ENCODE measurements at regions not wholly inside any gene's neighbourhood (a gene's known extent, or its start where the extent isn't known, plus 50 kb on each side); places are given as distances from the start of the nearest gene placed in this dataset.
"Not testable (repeated sequence)": the region's sequence is repeated elsewhere in the genome, so short reads cannot be mapped to it uniquely, and the experiment has no call there.

DNA sequence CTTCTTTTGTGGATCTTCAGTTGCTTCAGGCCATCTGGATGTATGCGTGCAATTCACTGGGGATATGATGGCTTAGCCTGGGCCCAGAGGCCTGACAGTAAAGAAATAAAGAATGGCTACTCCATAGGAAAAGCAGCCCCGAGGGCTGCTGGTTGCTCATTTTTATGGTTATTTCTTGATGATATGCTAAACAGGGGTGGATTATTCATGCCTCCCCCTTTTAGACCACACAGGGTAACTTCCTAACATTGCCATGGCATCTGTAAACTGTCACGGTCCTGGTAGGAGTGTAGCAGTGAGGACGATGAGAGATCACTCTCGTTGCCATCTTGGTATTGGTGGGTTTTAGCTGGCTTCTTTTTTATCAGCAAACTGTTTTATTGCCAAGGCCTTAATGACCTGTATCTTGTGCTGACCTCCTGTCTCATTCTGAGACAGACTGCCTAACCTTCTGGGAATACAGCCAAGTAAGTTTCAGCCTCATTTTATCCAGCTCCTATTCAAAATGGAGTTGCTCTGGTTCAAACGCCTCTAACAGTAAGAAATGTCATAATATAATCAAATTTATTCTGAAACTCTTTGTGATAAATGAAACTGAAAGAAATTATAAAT lies 60.5 kb downstream of the DSEL start:
- no peak for DNase-seq

DNA sequence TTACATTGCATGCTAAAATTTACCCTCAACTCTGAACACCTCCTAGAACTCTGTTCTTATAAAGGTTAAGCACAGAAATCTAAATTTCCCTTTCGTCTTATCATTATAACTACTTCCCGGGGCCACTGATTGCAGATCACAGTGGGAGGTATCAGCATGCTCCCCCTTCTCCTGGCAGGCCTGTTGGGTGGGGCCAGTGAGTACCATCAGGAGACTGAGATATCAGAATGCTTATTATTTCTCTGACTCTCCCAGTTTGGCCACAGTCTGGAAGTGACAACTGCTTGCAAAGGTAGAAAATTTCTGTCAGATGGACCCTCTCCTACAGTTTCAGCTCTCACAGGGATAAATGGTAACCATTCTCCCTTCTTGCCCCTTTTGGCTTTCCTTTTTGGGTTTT lies 62.6 kb downstream of the DSEL start:
- no peak for DNase-seq

DNA sequence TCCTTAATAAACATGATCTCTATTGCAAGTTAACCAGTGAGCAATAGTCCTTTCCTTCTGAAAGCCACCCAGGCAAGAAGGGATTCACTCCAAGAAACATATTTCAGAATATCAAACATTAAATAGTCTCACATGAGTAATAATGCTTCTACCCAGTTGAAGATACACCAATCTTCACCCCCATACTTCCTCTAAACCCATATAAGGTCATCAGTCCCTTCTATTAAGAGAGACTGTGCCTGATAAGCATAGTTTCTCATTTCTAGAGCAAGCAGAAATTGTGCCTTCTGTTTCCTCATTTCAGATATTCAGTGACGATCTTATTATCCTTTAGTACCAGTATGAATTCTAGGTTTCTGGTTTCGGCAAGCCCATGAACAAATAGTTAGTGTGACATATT lies 64.6 kb downstream of the DSEL start:
- no peak for DNase-seq

DNA sequence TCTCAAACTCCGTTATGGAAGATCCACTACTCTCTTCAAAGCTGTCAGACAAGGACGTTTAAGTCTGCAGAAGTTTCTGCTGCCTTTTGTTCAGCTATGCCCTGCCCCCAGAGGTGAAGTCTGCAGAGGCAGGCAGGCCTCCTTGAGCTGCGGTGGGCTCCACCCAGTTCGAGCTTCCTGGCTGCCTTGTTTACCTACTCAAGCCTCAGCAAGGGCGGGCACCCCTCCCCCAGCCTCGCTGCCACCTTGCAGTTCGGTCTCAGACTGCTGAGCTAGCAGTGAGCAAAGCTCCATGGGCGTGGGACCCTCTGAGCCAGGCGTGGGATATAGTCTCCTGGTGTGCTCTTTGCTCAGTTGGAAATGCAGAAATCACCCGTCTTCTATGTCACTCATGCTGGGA lies 65.4 kb downstream of the DSEL start:
- not testable (repeated sequence) for DNase-seq

DNA sequence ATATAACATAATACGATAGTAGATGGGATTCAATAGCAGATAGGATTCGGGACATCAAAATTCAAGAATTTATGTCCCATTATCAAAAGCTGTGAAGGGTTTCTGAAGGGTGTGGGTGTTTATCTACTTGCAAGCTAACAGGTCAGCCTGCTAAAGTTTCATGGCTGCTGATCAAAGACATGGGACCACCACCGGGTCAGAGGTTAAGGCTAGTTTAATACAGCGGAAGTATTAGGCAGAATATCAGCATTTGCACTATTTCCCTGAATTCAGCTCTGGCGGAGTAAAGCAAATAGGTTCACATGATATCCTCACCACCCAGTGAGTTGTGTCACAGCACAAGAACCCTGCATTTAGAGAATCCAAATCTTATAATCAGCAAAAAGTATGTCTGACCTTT lies 82.5 kb downstream of the DSEL start:
- no peak for DNase-seq

DNA sequence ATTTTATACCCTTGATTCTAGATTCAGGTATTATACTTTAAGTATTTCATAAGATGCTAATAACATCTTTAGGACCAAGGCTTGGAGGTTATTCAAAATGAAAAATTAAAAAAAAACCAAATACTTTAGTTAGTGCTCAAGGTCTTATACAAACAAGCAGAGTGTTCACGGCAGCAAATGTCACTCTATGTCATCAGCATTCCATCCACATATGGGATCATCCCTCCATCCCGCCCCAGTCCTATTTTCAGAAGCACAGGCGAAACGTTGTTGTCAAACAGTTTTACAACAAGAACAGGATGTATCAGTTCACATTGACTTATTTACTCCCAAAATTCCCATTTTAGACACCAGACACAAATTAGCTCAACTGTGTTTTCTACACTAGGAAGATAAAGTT lies 83.7 kb downstream of the DSEL start:
- DNase-seq: no peak

DNA sequence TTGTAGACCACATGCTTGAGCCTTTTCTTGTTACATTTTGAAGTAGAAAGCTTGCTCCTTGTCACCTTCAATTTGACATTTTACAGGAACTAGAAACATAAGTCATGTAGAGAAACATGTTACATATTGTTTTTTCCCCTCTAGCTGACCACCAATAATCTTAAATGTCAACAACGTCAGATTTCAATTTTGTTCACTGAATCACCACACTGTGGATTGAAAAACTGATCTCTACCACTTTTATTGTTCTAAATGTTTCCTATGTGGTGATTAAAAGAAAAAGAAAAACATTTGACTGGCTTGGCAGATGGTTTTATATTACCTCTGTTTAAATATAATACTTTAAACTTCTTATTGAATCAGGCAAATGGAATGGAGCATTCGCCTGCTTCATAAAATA lies 87.7 kb downstream of the DSEL start:
- no peak for DNase-seq

DNA sequence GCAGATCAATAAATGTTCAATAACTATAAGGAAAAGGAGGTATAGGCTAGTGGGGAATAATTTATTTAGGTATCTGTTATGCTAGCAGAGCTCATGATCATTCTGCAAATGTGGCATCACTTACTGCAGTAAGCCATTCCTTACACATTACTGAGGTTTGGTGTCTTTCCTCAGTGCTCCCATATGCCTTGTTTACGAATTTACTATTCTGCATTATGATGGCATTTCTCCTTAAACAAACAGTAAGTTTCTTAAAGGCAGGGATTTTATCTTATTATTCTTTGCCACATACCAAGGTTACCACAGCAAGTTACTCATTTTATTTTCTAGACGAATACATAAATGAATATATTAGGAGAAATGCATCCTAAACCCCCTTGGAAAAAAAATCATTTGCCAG lies 88.4 kb downstream of the DSEL start:
- DNase-seq: no peak

DNA sequence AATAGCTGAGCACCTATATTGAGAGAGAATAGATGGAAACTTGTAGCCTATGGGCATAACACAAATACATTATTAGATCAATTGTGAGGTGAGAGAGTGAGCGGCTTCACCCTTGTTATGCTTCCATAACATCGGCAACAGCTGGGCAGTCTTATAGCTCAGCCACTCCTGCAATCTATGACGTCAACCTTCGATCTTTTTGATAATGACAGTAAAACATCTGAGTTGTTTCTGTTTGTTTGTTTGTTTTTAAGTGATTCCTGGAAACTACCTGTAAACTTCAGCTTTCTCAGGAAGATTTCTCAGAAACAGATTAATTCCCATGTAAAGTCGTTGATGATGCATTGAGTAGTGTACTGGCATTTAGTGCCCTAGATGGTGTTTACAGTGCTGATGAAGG lies 90.0 kb downstream of the DSEL start:
- DNase-seq: no peak

DNA sequence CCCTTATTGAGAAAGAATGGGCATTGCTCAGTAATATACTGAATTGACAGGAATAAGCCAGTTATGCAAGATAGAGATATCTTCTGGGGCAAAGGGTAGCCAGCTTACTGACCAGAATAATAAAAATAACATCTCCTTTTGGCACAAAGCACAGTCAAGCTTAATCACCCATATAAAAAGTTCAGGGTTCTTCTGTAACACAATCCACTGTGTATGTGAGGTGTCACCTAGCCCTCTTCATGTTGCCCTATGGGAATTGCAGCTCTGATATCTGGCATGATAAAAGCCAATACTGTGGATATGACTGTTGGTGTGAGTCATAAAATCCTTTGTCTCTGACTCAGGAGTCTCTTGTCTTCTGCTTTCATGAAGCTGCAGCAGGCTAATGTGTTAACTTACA lies 90.8 kb downstream of the DSEL start:
- no peak for DNase-seq

DNA sequence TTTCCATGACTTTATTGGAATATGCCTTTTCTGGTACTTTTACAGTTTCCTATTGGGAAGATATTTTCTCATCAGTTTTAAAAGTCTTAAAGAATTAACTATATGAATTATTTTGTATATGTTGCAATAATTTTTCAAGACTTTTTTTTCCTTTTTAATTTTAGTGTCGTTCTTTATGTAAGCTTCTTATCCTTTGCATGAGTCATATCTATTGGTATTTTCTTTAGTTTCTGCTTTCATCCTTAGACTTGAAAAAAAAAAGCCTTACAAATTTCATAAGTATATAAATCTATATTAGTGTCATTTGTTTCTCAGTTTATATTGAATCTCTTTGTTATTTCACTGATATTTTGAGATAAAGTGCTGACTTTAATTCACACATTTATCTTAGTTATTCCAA lies 94.9 kb downstream of the DSEL start:
- no peak for DNase-seq

DNA sequence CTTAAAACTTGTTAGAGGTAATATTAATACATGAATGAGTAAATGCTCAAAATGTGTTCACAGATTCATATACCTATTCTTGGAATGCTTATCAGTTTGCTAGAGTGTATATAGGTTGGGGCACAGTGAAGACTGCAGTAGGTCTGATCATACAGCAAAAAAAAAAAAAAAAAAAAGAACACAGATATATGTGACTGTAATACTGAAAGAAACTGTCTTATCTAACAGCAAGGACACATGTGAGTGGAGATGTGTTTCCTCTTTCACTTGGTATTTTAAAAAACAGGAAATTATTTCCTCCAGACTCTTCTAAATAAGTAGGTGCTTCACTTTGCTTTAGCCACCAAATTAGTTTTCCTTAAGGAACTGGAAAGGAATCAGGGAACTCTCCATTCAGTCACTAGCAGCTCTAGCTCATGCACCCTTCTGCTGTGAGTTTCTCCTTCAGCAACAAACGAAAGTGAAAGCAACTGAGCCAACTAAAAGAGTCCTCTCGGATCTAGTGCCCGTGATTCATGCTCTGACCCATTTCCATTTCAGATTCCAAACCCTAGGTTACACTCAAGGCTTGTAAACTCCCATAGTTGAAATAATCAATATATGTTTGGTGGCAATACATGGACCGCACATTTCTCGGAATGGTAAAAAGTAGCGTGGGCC lies 98.5 kb downstream of the DSEL start:
- DNase-seq: no peak

DNA sequence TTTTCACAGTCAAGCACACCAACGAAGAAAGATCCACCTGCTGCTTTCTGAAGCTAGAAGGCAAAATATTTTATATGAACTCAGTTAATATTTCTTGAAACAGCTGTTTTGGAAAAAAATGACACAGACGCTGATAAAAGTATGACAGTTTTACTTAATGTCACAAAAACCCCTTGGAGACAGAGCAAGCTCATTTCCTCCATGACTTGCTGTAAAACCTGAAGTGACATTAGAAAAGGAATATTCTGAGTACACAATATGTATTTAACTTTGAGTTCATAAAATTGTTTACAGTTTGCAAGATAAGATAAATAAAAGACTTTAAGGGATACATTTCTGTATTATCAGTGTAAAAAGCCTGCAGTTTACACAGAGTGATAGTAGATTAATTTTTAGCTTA lies 105.4 kb downstream of the DSEL start:
- DNase-seq: no peak

DNA sequence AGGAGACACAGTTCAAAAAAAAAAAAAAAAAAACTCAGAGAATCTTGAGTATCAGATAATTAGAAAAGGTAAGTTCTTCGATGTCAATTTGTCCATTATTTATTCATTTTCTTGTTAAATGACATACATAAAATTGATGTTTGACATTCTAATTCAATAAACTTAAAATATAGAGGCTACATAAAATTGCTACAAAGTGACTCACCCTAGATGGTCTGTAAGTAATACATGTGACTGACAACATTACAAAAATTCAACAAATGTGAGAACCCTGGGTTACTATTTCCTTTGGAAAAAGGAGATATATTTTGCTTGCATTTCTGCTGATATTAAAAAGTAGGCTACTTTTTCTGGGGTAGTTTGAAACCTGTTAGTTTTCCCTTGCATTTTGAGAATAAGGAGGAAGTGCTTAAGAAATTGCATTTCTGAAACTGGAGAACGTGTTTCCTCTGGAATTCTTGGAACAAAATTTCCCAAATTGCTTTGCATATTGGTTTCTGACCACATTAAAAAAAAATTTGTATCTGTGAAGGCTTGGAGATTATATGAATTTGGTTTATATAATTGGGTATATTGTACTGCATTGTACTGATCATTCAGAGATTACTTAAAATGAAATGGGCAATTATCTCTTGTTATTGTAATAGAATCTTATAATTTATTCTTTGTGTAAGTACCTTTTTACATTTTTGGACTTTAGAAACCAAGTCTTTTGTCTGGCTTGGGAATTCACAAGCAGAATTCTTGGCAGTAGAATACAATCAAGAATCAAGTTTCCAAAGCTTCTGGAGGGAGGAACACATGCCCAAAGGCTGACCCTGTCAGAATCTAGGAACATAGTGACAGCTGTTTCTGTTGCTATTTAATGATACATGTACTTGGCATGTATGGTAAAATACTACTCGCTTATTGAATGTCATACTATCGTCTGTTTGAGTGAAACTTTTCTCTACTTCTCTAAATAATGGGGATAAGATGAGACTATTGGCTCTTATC lies 106.1 kb downstream of the DSEL start:
- no peak for DNase-seq

DNA sequence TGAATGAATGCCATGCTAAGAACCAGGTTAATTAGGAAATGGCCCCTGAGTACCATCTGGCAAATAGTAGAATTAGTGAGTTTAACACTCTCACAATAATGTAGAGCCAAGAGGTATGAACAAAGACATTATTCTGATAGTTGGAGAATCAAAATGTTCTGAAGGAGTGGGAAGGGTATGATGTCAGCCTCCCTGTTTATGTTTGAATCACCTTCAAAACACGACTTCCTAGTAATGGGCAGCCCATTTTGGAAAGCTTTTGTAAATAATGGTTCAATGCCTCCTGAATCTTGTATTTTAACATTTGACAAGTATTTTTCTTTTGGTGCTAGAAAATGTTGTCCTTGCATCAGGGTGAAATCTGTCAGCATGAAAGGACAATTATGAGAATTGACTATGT lies 108.3 kb downstream of the DSEL start:
- DNase-seq: no peak

DNA sequence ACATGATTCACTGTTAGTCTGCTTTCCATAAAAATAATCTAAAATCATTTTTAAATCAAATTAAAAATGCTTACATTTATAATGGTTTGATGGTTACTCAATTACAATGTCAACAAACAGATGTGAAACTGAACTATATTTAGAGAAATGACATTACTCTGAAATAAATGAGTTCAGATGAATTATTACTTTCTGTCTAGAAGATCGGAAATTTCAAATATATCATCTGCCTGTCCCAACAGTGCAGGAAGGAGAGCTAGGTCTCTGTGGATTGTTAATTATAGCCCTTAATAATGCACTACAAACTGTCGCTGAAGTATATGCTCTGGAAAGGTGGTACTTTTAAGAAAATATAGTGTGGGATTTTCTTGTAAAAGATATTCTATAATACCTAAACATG lies 109.8 kb downstream of the DSEL start:
- no peak for DNase-seq

DNA sequence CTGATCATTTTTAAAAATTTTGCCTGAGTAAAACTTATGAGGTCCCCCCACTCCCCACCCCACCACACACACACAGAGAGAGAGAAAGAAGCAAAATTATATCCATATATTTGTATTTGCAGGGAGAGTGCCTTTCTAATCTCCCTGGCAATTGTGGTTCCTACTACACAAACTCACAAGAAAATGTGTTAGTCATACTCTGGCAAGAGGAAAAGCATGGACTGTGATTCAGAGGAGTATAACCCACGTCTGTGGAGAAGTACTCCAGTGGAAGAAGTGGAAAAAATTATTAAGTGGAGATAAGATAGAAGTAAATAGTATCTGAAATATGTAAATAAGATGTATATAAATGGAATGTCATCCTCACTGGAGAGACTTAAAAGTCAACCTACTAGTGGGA lies 114.0 kb downstream of the DSEL start:
- DNase-seq: no peak

DNA sequence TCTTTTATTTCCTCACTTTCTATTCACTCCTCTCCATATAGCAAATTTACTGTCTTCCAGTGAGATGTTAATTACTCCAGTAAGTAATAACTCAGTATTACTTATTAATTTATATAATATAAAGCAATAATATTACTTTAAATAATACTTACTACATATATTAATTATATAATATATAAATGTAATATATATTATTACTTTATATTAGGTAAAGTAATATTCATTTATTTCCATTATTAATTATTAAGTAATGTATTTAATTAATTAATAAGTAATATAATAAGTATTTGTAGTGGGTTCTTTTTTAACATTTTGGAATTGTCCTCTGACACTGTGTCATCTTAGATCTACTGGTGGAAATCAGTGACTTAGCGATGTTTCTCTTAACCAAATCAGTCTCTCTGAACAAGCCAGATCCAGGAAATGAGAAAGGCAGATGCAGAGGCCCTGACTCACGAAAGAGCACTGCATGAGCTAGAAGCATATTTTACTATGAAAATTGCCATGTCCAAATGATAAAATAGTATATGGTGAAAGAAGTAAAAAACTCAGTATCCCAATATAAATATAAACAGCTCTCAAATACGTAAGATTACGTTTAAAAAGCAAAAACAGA lies 115.9 kb downstream of the DSEL start:
- no peak for DNase-seq

DNA sequence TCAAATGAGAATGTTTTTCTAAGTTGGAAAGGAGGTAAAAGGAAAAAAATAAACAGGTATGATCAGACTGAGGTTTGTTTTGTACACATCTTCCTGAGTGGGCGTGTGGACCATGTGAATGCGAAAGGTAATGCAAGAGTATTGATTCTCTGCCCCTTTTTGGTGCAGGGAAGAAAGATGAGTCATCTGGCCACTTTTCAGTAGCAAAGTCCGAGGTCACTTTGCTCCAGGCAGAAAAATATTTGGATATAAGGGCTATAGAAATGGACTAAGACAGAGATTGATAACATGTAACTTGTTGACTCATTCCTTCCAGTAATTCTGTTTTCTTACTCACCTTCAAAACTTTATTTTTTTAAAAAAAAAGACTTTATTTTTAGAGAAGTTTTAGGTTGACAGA lies 130.5 kb downstream of the DSEL start:
- no peak for DNase-seq

DNA sequence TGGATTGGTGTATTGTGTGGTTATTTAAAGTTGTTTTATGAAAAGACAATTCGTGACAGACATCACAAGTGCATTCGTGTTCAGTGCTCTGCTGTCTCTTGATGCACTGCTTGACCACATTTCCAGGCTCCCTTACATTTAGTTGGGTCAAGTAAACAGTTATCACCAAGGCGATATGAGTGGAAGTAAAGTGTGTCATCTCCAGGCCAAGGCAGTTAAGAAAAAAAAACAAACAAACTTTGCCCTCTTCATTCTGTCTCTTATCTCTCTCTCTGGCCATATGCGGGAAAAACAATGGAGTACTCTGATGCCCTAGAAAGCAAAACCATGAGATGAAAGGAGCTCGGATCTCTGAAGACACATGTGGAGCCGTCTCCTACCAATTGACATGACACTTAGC lies 131.1 kb downstream of the DSEL start:
- no peak for DNase-seq

DNA sequence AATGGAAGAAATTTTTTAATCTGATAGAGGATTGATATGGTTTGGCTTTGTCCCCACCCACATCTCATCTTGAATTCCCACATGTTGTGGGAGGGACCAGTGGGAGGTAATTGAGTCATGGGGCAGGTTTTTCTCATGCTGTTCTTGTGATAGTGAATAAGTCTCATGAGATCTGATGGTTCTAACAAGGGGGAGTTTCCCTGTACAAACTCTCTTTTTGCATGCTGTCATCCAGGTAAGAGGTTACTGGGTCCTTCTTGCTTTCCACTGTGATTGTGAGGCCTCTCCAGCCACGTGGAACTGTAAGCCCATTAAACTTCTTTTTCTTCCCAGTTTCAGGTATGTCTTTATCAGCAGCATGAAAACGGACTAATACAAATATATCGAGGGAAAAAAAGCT lies 132.5 kb downstream of the DSEL start:
- not testable (repeated sequence) for DNase-seq

DNA sequence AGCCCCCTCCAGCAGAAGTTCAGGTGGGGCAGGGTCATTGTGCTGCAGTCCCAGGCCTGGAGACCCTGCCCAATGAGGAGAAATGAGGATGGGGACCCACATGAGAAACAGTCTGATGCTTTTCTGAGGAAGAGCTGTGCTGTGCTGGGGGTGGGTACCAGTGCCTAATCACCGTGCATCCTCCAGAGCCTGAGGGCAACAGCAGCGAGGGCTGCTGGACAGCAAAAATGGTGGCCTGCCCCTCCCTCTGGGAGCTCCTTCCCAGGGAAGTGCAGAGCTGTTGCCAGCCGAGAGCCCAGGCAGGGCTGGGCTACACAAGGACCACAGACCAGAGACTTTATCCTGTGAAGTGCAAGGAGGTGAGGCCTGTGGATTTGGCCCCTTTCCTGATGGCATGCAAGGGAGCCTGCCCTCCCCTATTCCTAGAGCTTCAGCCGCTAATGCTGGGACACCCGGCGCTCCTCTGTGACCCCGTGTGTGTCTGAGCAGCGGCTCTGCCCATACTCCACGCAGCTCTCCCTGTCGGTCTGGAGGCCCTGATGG lies 134.8 kb downstream of the DSEL start:
- DNase-seq: no peak

DNA sequence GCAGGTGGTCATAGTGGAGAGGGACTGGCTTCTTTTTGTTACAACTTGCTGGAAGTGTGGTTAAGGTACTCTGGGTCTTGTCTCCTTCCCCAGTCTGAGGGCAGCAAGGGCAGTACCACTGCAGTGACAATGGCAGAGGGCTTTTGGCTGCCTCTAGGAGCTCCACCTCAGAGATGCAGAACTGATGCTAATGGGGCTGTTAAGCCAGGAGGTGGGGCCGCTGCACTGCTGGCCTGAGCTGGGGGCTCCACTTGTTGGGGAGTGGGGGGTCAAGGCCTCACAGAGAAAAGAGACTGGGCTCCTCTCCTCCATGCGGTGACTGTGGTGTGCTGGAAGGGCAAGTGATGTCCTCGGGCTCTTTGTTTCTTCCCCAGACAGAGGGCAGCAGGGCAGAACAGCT lies 135.7 kb downstream of the DSEL start:
- no peak for DNase-seq
